ENCODE measurements at regions not wholly inside any gene's neighbourhood (a gene's known extent, or its start where the extent isn't known, plus 50 kb on each side); places are given as distances from the start of the nearest gene placed in this dataset.
"Not testable (repeated sequence)": the region's sequence is repeated elsewhere in the genome, so short reads cannot be mapped to it uniquely, and the experiment has no call there.

DNA sequence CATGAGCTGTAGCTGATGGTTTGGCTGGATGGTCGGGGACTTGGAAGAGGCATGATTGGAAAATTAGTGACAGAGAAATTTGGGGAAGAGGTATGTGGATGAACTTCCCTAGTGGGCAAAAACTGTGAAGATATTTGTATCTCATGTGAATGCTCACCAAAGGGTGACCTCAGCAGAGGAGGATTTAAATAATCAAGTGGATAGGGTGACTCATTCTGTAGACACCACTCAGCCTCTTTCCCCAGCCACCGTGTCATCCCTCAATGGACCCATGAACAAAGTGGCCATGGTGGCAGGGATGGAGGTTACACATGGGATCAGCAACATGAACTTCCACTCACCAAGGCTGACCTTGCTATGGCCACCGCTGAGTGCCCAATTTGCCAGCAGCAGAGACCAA, 60.8 kb upstream of the KRAS start:
- DNase-seq (ENCODE audit: insufficient read length, low spot score), result no peak
- FAIRE-seq, result no peak
- TF ChIP-seq SPI1 (IDR thresholded peaks at IDR 0.05; ENCODE audit: low read depth, low read length) (no peak), POLR2AphosphoS5 (IDR thresholded peaks at IDR 0.05; ENCODE audit: low read depth, low read length) (no peak), PAX5 (IDR thresholded peaks at IDR 0.05; ENCODE audit: insufficient read depth, low read length, severe bottlenecking) (no peak), TAF1 (IDR thresholded peaks at IDR 0.05; ENCODE audit: low read depth, low read length) (no peak), POLR2A (IDR thresholded peaks at IDR 0.05; ENCODE audit: low read depth, low read length) (no peak), POU2F2 (IDR thresholded peaks at IDR 0.05; ENCODE audit: low read depth, low read length) (no peak)

DNA sequence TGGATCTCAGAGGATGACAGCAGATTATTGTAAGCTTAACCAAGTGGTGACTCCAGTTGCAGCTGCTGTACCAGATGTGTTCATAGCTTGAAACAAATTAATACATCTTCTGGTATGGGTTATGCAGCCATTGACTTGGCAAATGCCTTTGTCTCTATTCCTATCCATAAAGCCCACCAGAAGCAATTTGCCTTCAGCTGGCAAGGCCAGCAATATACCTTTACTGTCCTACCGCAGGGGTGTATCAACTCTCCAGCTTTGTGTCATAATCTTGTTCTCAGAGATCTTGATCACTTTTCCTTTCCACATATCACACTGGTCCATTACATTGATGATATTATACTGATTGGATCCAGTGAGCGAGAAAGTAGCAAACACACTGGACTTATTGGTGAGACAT, 59.3 kb upstream of the KRAS start:
- not testable (repeated sequence) for DNase-seq (ENCODE audit: insufficient read length, low spot score); FAIRE-seq

DNA sequence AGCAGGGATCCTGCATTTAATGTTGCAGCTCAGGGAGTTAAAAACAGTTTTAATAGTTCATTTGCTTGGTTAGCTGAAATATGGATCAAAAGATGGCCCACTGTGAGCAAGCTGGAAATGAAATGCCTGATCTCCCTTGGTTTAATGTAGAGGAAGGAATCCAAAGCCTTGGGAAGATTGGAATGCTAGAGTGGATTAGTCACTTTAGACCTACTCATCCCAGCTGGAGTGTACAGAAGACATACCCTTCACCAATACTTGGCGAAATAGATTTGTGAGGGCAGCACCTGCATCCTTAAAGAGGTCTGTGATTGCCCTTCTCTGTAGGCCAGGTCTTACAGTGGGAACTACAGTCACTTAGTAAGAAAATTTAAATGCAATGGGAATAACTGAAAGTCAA, 58.0 kb upstream of the KRAS start:
- FAIRE-seq (no peak), DNase-seq (ENCODE audit: insufficient read length, low spot score) (no peak)
- TF ChIP-seq PAX5 (IDR thresholded peaks at IDR 0.05; ENCODE audit: insufficient read depth, low read length, severe bottlenecking) (no peak), POLR2A (IDR thresholded peaks at IDR 0.05; ENCODE audit: low read depth, low read length) (no peak), POLR2AphosphoS5 (IDR thresholded peaks at IDR 0.05; ENCODE audit: low read depth, low read length) (no peak), TAF1 (IDR thresholded peaks at IDR 0.05; ENCODE audit: low read depth, low read length) (no peak), POU2F2 (IDR thresholded peaks at IDR 0.05; ENCODE audit: low read depth, low read length) (no peak), SPI1 (IDR thresholded peaks at IDR 0.05; ENCODE audit: low read depth, low read length) (no peak)

DNA sequence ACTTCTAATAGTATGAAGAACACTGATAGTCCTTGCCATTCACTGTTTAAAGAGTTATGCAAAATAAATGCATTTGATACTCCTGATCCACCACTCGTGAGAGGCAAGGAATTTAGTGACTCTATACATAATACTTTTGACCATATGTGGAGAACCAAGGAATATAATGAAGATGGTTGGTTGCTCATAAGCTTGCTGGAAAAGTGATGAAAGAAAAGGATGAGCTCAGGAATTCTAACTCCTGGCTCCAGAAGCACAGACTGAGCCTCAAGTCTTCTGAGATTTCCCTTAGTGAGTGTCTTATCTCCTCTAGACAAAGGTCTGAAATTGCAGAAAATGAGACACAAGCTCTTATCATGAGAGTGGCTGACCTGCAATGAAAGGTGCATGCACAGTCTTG, 57.1 kb upstream of the KRAS start:
- no peak for FAIRE-seq
- TF ChIP-seq POLR2A (IDR thresholded peaks at IDR 0.05; ENCODE audit: low read depth, low read length) (no peak), PAX5 (IDR thresholded peaks at IDR 0.05; ENCODE audit: insufficient read depth, low read length, severe bottlenecking) (no peak), TAF1 (IDR thresholded peaks at IDR 0.05; ENCODE audit: low read depth, low read length) (no peak), POLR2AphosphoS5 (IDR thresholded peaks at IDR 0.05; ENCODE audit: low read depth, low read length) (no peak), SPI1 (IDR thresholded peaks at IDR 0.05; ENCODE audit: low read depth, low read length) (no peak), POU2F2 (IDR thresholded peaks at IDR 0.05; ENCODE audit: low read depth, low read length) (no peak)
- no peak for DNase-seq (ENCODE audit: insufficient read length, low spot score)

DNA sequence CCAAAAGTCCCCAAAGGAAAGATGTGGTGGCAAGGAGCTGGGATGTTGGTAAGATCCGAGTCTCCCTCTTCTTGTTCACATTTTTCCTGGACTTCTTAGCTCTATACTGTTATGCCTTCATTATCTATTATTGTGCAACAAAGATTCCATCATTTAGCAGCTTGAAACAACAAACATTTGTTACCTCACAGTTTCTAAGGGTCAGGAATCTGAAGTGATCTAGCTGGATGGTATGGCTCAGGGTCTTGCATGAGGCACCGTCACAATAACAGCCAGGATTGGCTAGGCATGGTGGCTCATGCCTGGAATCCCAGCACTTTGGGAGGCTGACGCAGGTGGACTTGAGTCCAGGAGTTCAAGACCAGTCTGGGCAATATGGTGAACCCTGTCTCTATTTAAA, 51.1 kb upstream of the KRAS start:
- no peak for FAIRE-seq

More for the DNA sequence above, 51.1 kb upstream of the KRAS start:
- no peak for TF ChIP-seq TAF1 (IDR thresholded peaks at IDR 0.05; ENCODE audit: low read depth, low read length)
- no peak for TF ChIP-seq POLR2AphosphoS5 (IDR thresholded peaks at IDR 0.05; ENCODE audit: low read depth, low read length)
- no peak for TF ChIP-seq POLR2A (IDR thresholded peaks at IDR 0.05; ENCODE audit: low read depth, low read length)
- no peak for TF ChIP-seq SPI1 (IDR thresholded peaks at IDR 0.05; ENCODE audit: low read depth, low read length)
- no peak for TF ChIP-seq POU2F2 (IDR thresholded peaks at IDR 0.05; ENCODE audit: low read depth, low read length)
- TF ChIP-seq PAX5 (IDR thresholded peaks at IDR 0.05; ENCODE audit: insufficient read depth, low read length, severe bottlenecking), result no peak
- no peak for DNase-seq (ENCODE audit: insufficient read length, low spot score)

Data from GM12891 (cell line).